H9 (cell line): ENCODE measurements at regions not wholly inside any gene's neighbourhood (a gene's known extent, or its start where the extent isn't known, plus 50 kb on each side); places are given as distances from the start of the nearest gene placed in this dataset.

Experiments used
- DNase-seq: peaks from one replicate; pipeline ENCODE4 v3.0.0-alpha.2; 2017
- H2AFZ ChIP-seq: one replicate; pipeline ENCODE4 v1.6.1; 2013; ENCODE audit warnings: mild to moderate bottlenecking, low read length, control low read depth, moderate library complexity
- H2AK5ac ChIP-seq: 2 replicates; pipeline ENCODE4 v1.6.1; 2013; ENCODE audit warnings: low read length, control low read depth, mixed read lengths; ENCODE audit not compliant: insufficient read length
- H2BK120ac ChIP-seq: one replicate; pipeline ENCODE4 v1.6.1; 2013; ENCODE audit warnings: low read depth, mild to moderate bottlenecking, low read length, control low read depth, inconsistent platforms; ENCODE audit not compliant: poor library complexity, severe bottlenecking
- H2BK12ac ChIP-seq: 2 replicates; pipeline ENCODE4 v1.6.1; 2013; ENCODE audit warnings: low read length, control low read depth, mixed read lengths, low read depth; ENCODE audit not compliant: insufficient read length
- H2BK15ac ChIP-seq: 2 replicates; pipeline ENCODE4 v1.6.1; 2013; ENCODE audit warnings: low read depth, low read length, control low read depth
- H2BK20ac ChIP-seq: one replicate; pipeline ENCODE4 v1.6.1; 2013; ENCODE audit warnings: low read depth, mild to moderate bottlenecking, low read length, control low read depth, inconsistent platforms; ENCODE audit not compliant: poor library complexity, severe bottlenecking
- H2BK5ac ChIP-seq: 2 replicates; pipeline ENCODE4 v1.6.1; 2013; ENCODE audit warnings: low read length, control low read depth, mixed read lengths; ENCODE audit not compliant: insufficient read length
- H3K14ac ChIP-seq: 2 replicates; pipeline ENCODE4 v1.6.1; 2013; ENCODE audit warnings: low read length, control low read depth; ENCODE audit not compliant: insufficient read depth
- H3K18ac ChIP-seq: 2 replicates; pipeline ENCODE4 v1.6.1; 2013; ENCODE audit warnings: low read depth, mild to moderate bottlenecking, mixed read lengths, low read length, control low read depth; ENCODE audit not compliant: insufficient read length
- H3K23ac ChIP-seq: 2 replicates; pipeline ENCODE4 v1.6.1; 2013; ENCODE audit warnings: low read length, control low read depth, mixed read lengths, low read depth; ENCODE audit not compliant: insufficient read length
- H3K23me2 ChIP-seq: 2 replicates; pipeline ENCODE4 v1.6.1; 2013; ENCODE audit warnings: low read depth, mild to moderate bottlenecking, mixed read lengths, low read length, control low read depth; ENCODE audit not compliant: insufficient read length, poor library complexity, severe bottlenecking
- H3K27ac ChIP-seq: 2 replicates; pipeline ENCODE4 v1.5.1; 2013; ENCODE audit warnings: low read length, control low read depth, mixed read lengths, low read depth; ENCODE audit not compliant: insufficient read length
- H3K27me3 ChIP-seq: 2 replicates; pipeline ENCODE4 v1.6.1; 2013; ENCODE audit warnings: low read length, control low read depth, inconsistent platforms; ENCODE audit not compliant: insufficient read depth
- H3K4ac ChIP-seq: 2 replicates; pipeline ENCODE4 v1.6.1; 2013; ENCODE audit warnings: low read depth, mild to moderate bottlenecking, control low read depth, inconsistent platforms, low read length, moderate library complexity
- H3K4me1 ChIP-seq: 2 replicates; pipeline ENCODE4 v1.6.1; 2013; ENCODE audit warnings: low read length, control low read depth, inconsistent platforms; ENCODE audit not compliant: insufficient read depth
- H3K4me2 ChIP-seq: 2 replicates; pipeline ENCODE4 v1.6.1; 2013; ENCODE audit warnings: low read length, control low read depth, mixed read lengths; ENCODE audit not compliant: insufficient read length, insufficient read depth
- H3K56ac ChIP-seq: 2 replicates; pipeline ENCODE4 v1.6.1; 2013; ENCODE audit warnings: low read depth, mild to moderate bottlenecking, mixed read lengths, low read length, control low read depth; ENCODE audit not compliant: insufficient read length
- H3K79me1 ChIP-seq: 2 replicates; pipeline ENCODE4 v1.6.1; 2013; ENCODE audit warnings: low read depth, mild to moderate bottlenecking, moderate library complexity, low read length, control low read depth, inconsistent platforms; ENCODE audit not compliant: insufficient read depth, poor library complexity, severe bottlenecking
- H3K79me2 ChIP-seq: 2 replicates; pipeline ENCODE4 v1.6.1; 2013; ENCODE audit warnings: low read length, control low read depth, inconsistent platforms; ENCODE audit not compliant: insufficient read depth
- H3K9ac ChIP-seq: 2 replicates; pipeline ENCODE4 v1.6.1; 2013; ENCODE audit warnings: low read length, control low read depth, mixed read lengths; ENCODE audit not compliant: insufficient read length; ENCODE audit errors: extremely low read depth
- H3K9me3 ChIP-seq: one replicate; pipeline ENCODE4 v1.6.1; 2013; ENCODE audit warnings: low read depth, low read length, inconsistent platforms; ENCODE audit not compliant: control insufficient read depth
- H3T11ph ChIP-seq: one replicate; pipeline ENCODE4 v1.6.1; 2013; ENCODE audit warnings: mild to moderate bottlenecking, low read length, control low read depth, inconsistent platforms
- H4K20me1 ChIP-seq: one replicate; pipeline ENCODE4 v1.6.1; 2013; ENCODE audit not compliant: control insufficient read depth, insufficient read length, insufficient read depth
- H4K5ac ChIP-seq: 2 replicates; pipeline ENCODE4 v1.6.1; 2013; ENCODE audit warnings: low read depth, mild to moderate bottlenecking, mixed read lengths, low read length, control low read depth; ENCODE audit not compliant: insufficient read length
- H4K8ac ChIP-seq: replicated peaks from 2 replicates; pipeline ENCODE4 v1.6.1; 2013; ENCODE audit warnings: low read length, control low read depth, mixed read lengths, low read depth; ENCODE audit not compliant: insufficient read length
- H4K91ac ChIP-seq: 2 replicates; pipeline ENCODE4 v1.6.1; 2013; ENCODE audit warnings: low read depth, mild to moderate bottlenecking, moderate library complexity, mixed read lengths, low read length, control low read depth; ENCODE audit not compliant: insufficient read length
- H3K27ac Mint-ChIP-seq, 3 experiments: 2 replicates in 2 of 3; 3 replicates in 1 of 3; pipeline ENCODE4 v1.8.0; 2020 to 2021; ENCODE audit warnings: mixed read lengths in 3 of 3, mild to moderate bottlenecking in 1 of 3, moderate library complexity in 1 of 3
- H3K27me3 Mint-ChIP-seq: 2 replicates; pipeline ENCODE4 v1.8.0; 2021; ENCODE audit warnings: low read depth, mild to moderate bottlenecking, moderate library complexity, mixed read lengths
- H3K36me3 Mint-ChIP-seq, 3 experiments: 2 replicates in 2 of 3; 3 replicates in 1 of 3; pipeline ENCODE4 v1.8.0; 2020 to 2021; ENCODE audit warnings: low read depth in 3 of 3, mixed read lengths in 3 of 3; ENCODE audit not compliant: insufficient read depth in 1 of 3
- H3K4me1 Mint-ChIP-seq, 2 experiments: 2 replicates each; pipeline ENCODE4 v1.8.0; 2020; ENCODE audit warnings: mixed read lengths in 2 of 2
- H3K4me3 Mint-ChIP-seq, 2 experiments: 2 replicates in 1 of 2; 3 replicates in 1 of 2; pipeline ENCODE4 v1.8.0; 2020 to 2021; ENCODE audit warnings: mild to moderate bottlenecking in 2 of 2, mixed read lengths in 2 of 2, moderate library complexity in 1 of 2
- H3K9me3 Mint-ChIP-seq, 2 experiments: 2 replicates in 1 of 2; 3 replicates in 1 of 2; pipeline ENCODE4 v1.8.0; 2020; ENCODE audit warnings: mild to moderate bottlenecking in 2 of 2, mixed read lengths in 2 of 2, moderate library complexity in 1 of 2
- CTCF ChIP-seq: fragments of 200-600 bp; sonication (generic); conservative IDR thresholded peaks from 3 replicates; pipeline ENCODE4 v1.8.0; 2021; ENCODE audit warnings: antibody characterized with exemption, mild to moderate bottlenecking
- WGBS: extraction: QIAGEN DNeasy Blood & Tissue Kit; methylation state at CpG from one replicate; pipeline ENCODE4 v1.1.7; 2013; ENCODE audit warnings: missing lambda C conversion rate, low lambda C conversion rate, mixed read lengths; ENCODE audit not compliant: insufficient read length; ENCODE audit errors: extremely low coverage; 5-methylcytosine and 5-hydroxymethylcytosine counted together

- H4K8ac ChIP-seq: no peak overlapping the region
- H4K20me1 ChIP-seq: no peaks in the 10 kb centered on the region
- H3K4me3 Mint-ChIP-seq: no peak overlapping the region
- no peak overlapping the region for H3T11ph ChIP-seq
- H3K27me3 ChIP-seq: no peaks in the 10 kb centered on the region
- H3K27ac ChIP-seq: no peak overlapping the region
- no CpG with 5 or more reads among the region's 3 CpGs for WGBS
- no peak overlapping the region for H4K91ac ChIP-seq
- H3K18ac ChIP-seq: no peak overlapping the region
- no peaks in the 10 kb centered on the region for H3K79me2 ChIP-seq
- no peak overlapping the region for H2BK120ac ChIP-seq
- peaks cover 1% of the 10 kb centered on the region; the same call in 1 of the 2 replicates for H3K27me3 Mint-ChIP-seq
- H3K9me3 Mint-ChIP-seq: no peaks in the 10 kb centered on the region; a peak in 1 of 5 replicates
- H2BK5ac ChIP-seq: no peak overlapping the region
- no peak for DNase-seq
- TF ChIP-seq CTCF: no peak
- H3K79me1 ChIP-seq: no peaks in the 10 kb centered on the region
- H3K36me3 Mint-ChIP-seq: no peaks in the 10 kb centered on the region
- no peak overlapping the region for H2BK12ac ChIP-seq
- no peak overlapping the region for H3K9ac ChIP-seq
- H2BK20ac ChIP-seq: no peak overlapping the region
- no peak overlapping the region for H2AK5ac ChIP-seq
- H3K56ac ChIP-seq: no peak overlapping the region
- H3K23me2 ChIP-seq: no peaks in the 10 kb centered on the region
- no peak overlapping the region for H3K14ac ChIP-seq
- H3K4me1 Mint-ChIP-seq: peaks cover 7 to 14% of the 10 kb centered on the region in 2 experiments
- H3K9me3 ChIP-seq: no peaks in the 10 kb centered on the region
- H3K27ac Mint-ChIP-seq: no peak overlapping the region
- H3K4me2 ChIP-seq: no peak overlapping the region
- H3K23ac ChIP-seq: no peak overlapping the region
- no peak overlapping the region for H2AFZ ChIP-seq
- H4K5ac ChIP-seq: no peak overlapping the region
- H3K4me1 ChIP-seq: no peaks in the 10 kb centered on the region
- H2BK15ac ChIP-seq: no peak overlapping the region
- no peak overlapping the region for H3K4ac ChIP-seq
These were observed 69.8 kb downstream of the MRM1 start for GRCh38 chr17:36671144-36671543.
